GM12878 (cell line): ENCODE measurements at regions not wholly inside any gene's neighbourhood (a gene's known extent, or its start where the extent isn't known, plus 50 kb on each side); places are given as distances from the start of the nearest gene placed in this dataset.

Experiments
- ATAC-seq: fragments of 200-7000 bp; cut with Tn5 transposase; 3 replicates; pipeline ENCODE4 v1.9.1; 2020; ENCODE audit warnings: mild to moderate bottlenecking, moderate library complexity
- BruUV-seq: library from RNA; stranded (reverse); fragments of 400-500 nt; replicated peaks from 2 replicates; lab custom pipeline; 2021; lab: Mats Ljungman, UMichigan
- CTCF ChIA-PET: fragments of 300-600 bp; sonication (Branson Sonifier 250); formaldehyde crosslinking; extraction: SDS; loops from one replicate; lab custom pipeline; 2021; ENCODE audit warnings: inconsistent platforms; lab: Yijun Ruan, JAX
- POLR2A ChIA-PET: fragments of 350-600 bp; formaldehyde crosslinking; extraction: SDS; loops from one replicate; lab custom pipeline; 2021; ENCODE audit warnings: inconsistent platforms; lab: Charles Lee
- RAD21 ChIA-PET: fragments of 300-600 bp; sonication (Branson Sonifier 250); formaldehyde crosslinking; loops from one replicate; lab custom pipeline; 2023; ENCODE audit warnings: antibody characterized with exemption; ENCODE audit not compliant: unreplicated experiment; lab: Charles Lee
- SMC1A ChIA-PET: fragments of 300-600 bp; sonication (Branson Sonifier 250); formaldehyde crosslinking; loops from one replicate; lab custom pipeline; 2023; ENCODE audit not compliant: unreplicated experiment, uncharacterized antibody; lab: Charles Lee
- DNase-seq: peaks from one replicate; pipeline ENCODE4 v3.0.0-alpha.2; 2011; ENCODE audit warnings: low read depth, low spot score
- FAIRE-seq: peaks from 3 replicates; lab custom pipeline; 2011; peaks lifted over from hg19 to GRCh38; lab: Jason Lieb, UNC
- H2AFZ ChIP-seq: 2 replicates; pipeline ENCODE4 v1.6.0; 2011; ENCODE audit warnings: low read depth, low read length, control low read depth; ENCODE audit not compliant: control insufficient read depth
- H3K27ac ChIP-seq: 2 replicates; pipeline ENCODE4 v1.5.1; 2011; ENCODE audit warnings: control low read depth; ENCODE audit not compliant: control insufficient read depth, insufficient read depth
- H3K27me3 ChIP-seq, 2 experiments: replicated peaks in 1 of 2; 2 replicates each; pipeline versions ENCODE4 v1.6.0 to v1.6.1; 2011; ENCODE audit warnings: low read length in 1 of 2; ENCODE audit not compliant: control insufficient read depth in 2 of 2, insufficient read depth in 2 of 2
- H3K36me3 ChIP-seq, 2 experiments: 2 replicates each; pipeline ENCODE4 v1.5.1; 2011; ENCODE audit warnings: low read length in 1 of 2; ENCODE audit not compliant: control insufficient read depth in 2 of 2, insufficient read depth in 2 of 2
- H3K4me1 ChIP-seq: 2 replicates; pipeline ENCODE4 v1.6.1; 2011; ENCODE audit warnings: mild to moderate bottlenecking, low read length, moderate library complexity, mixed read lengths; ENCODE audit not compliant: control insufficient read depth, insufficient read depth
- H3K4me2 ChIP-seq: 2 replicates; pipeline ENCODE4 v1.6.0; 2011; ENCODE audit warnings: control low read depth; ENCODE audit not compliant: control insufficient read depth, insufficient read depth
- H3K4me3 ChIP-seq: fragments of 200-600 bp; sonication (generic); 2 replicates; pipeline ENCODE4 v1.5.1; 2016
- H3K79me2 ChIP-seq: 2 replicates; pipeline ENCODE4 v1.6.0; 2011; ENCODE audit warnings: low read length; ENCODE audit not compliant: control insufficient read depth, insufficient read depth
- H3K9ac ChIP-seq: 2 replicates; pipeline ENCODE4 v1.8.0; 2011; ENCODE audit warnings: low read length, control low read depth, mixed read lengths; ENCODE audit not compliant: control insufficient read depth, insufficient read depth
- H3K9me3 ChIP-seq: replicated peaks from 3 replicates; pipeline ENCODE4 v1.5.1; 2011; ENCODE audit warnings: mild to moderate bottlenecking, low read length; ENCODE audit not compliant: control insufficient read depth, insufficient read depth
- H4K20me1 ChIP-seq: 2 replicates; pipeline ENCODE4 v1.6.0; 2011; ENCODE audit not compliant: control insufficient read depth, insufficient read depth
- BACH1 ChIP-seq: fragments of 450-650 bp; IDR thresholded peaks from 2 replicates; pipeline ENCODE4 v1.6.1; 2017; ENCODE audit warnings: mild to moderate bottlenecking, borderline replicate concordance
- BRCA1 ChIP-seq: IDR thresholded peaks from 2 replicates; pipeline ENCODE4 v1.6.1; 2011; ENCODE audit warnings: low read depth, low read length, improper control_type of control experiment
- EED ChIP-seq: sonication (generic); IDR thresholded peaks from 2 replicates; pipeline ENCODE4 v1.6.1; 2016; ENCODE audit warnings: antibody characterized with exemption, low read depth
- EGR1 ChIP-seq, 2 experiments: IDR thresholded peaks; 1 replicate in 1 of 2; 2 replicates in 1 of 2; pipeline ENCODE4 v1.6.1; 2011 to 2012; ENCODE audit warnings: low read depth in 2 of 2, low read length in 2 of 2, borderline replicate concordance in 1 of 2, mild to moderate bottlenecking in 1 of 2, moderate library complexity in 1 of 2
- FOXK2 ChIP-seq: fragments of 450-650 bp; IDR thresholded peaks from 2 replicates; pipeline ENCODE4 v1.6.1; 2017; ENCODE audit warnings: mild to moderate bottlenecking, moderate library complexity
- RAD21 ChIP-seq: IDR thresholded peaks from 2 replicates; pipeline ENCODE4 v1.6.1; 2011; ENCODE audit warnings: mild to moderate bottlenecking, low read depth, low read length, moderate library complexity; ENCODE audit not compliant: insufficient read depth
- SP1 ChIP-seq: IDR thresholded peaks from one replicate; pipeline ENCODE4 v1.6.1; 2011; ENCODE audit warnings: low read depth, low read length
- SREBF1 ChIP-seq: IDR thresholded peaks from 2 replicates; pipeline ENCODE4 v1.6.1; 2012; ENCODE audit warnings: mild to moderate bottlenecking, low read length
- SRF ChIP-seq, 2 experiments: IDR thresholded peaks; 2 replicates each; pipeline ENCODE4 v1.6.1; 2011; ENCODE audit warnings: low read depth in 2 of 2, low read length in 2 of 2, mild to moderate bottlenecking in 1 of 2, moderate library complexity in 1 of 2
- ZNF217 ChIP-seq: fragments of 450-650 bp; IDR thresholded peaks from 2 replicates; pipeline ENCODE4 v1.6.1; 2017; ENCODE audit warnings: antibody characterized with exemption, mild to moderate bottlenecking
- ZNF24 ChIP-seq: fragments of 450-650 bp; IDR thresholded peaks from 2 replicates; pipeline ENCODE4 v1.6.1; 2017; ENCODE audit warnings: antibody characterized with exemption, mild to moderate bottlenecking
- ZSCAN29 ChIP-seq: fragments of 450-650 bp; IDR thresholded peaks from 2 replicates; pipeline ENCODE4 v1.6.1; 2017; ENCODE audit warnings: mild to moderate bottlenecking, moderate library complexity
- WGBS: methylation state at CpG from one replicate; pipeline ENCODE4 v1.1.6; 2016; ENCODE audit warnings: low lambda C conversion rate; ENCODE audit not compliant: insufficient replicate concordance, insufficient coverage; ENCODE audit errors: missing lambda C conversion rate; 5-methylcytosine and 5-hydroxymethylcytosine counted together
- in situ Hi-C: fragments of 300-500 bp; cut with MboI; formaldehyde crosslinking; loops from 9 replicates; pipeline ENCODE4 v1.14.3; 2018; ENCODE audit warnings: mixed read lengths
- intact Hi-C: fragments of 100-400 bp; cut with micrococcal nuclease; formaldehyde crosslinking; loops from one replicate; pipeline ENCODE4 v1.14.2; 2022; ENCODE audit not compliant: unreplicated experiment
- TF ChIP-seq, protein P1 (sequence below): fragments of 450-650 bp; IDR thresholded peaks from 2 replicates; pipeline ENCODE4 v1.6.1; 2017; ENCODE audit warnings: borderline replicate concordance
- TF ChIP-seq, protein P2 (sequence below): IDR thresholded peaks from 2 replicates; pipeline ENCODE4 v1.6.1; 2012; ENCODE audit warnings: low read depth, low read length, improper control_type of control experiment
- TF ChIP-seq, protein P3 (sequence below): fragments of 450-650 bp; IDR thresholded peaks from 2 replicates; pipeline ENCODE4 v1.6.1; 2017; ENCODE audit warnings: mild to moderate bottlenecking

DNA sequence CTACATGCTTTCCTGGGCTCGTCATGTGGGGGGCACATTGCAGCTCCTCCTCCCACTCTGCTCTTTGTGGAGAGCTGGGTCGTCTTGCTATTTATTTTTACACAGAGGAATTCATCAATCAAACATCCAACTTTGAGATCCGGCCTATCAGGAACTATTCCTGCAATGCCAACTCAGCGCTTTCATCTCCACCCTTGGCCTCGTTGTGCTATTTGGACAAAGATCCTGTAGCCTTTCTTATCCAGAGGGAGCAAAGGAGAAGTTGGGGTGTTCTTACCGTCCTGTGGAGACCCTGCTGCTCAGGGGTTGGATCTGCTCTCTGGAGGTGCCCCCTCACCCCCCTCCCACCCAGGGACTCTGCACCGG, 92.1 kb downstream of the ASB1 start (continued):
- no peak for TF ChIP-seq EGR1 (IDR thresholded peaks at IDR 0.05; ENCODE audit: borderline replicate concordance in 1 of 2, low read depth in 2 of 2, low read length in 2 of 2)
- no peak for TF ChIP-seq SRF (IDR thresholded peaks at IDR 0.05; ENCODE audit: low read depth in 2 of 2, low read length in 2 of 2)
- TF ChIP-seq, all 136 proteins: peak for 0

DNA sequence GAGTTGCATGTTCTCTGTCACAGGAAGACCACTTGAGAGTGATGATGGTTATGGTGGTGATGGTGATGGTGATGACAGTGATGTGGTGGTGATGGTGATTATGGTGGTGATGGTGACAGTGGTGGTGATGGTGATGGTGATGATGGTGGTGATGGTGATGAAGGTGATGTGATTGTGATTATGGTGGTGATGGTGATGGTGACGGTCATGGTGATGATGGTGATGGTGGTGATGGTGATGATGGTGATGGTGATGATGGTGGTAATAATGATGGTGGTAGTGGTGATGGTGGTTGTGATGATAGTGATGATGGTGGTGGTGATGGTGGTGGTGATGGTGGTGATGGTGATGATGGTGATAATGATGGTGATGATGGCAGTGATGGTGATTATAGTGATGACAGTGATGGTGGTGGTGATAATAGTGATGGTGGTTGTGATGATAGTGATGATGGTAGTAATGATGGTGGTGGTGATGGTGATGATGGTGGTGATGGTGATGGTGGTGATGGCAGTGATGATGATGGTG, 93.7 kb downstream of the ASB1 start:
- no peak overlapping the region for H3K9ac ChIP-seq
- no peak overlapping the region for H3K27ac ChIP-seq
- no TSS peak for BruUV-seq
- H3K4me1 ChIP-seq = no peaks in the 10 kb centered on the region
- intact Hi-C loops = no loop called here
- no peak for ATAC-seq
- H4K20me1 ChIP-seq = no peaks in the 10 kb centered on the region
- ChIA-PET POLR2A (no interaction called here), SMC1A (no interaction called here), RAD21 (no interaction called here), CTCF (interaction anchor here (0.9 kb wide), 1 partner anchor 99 kb away, joined by 3 read pairs; no protein-coding TSS in a partner anchor)
- TF ChIP-seq EED (no peak), FOXK2 (0 out of 2 replicates have a peak, but pooled peaks have one; percentile 30), SP1 (no peak), ZNF217 (no peak), ZSCAN29 (no peak), BACH1 (no peak), RAD21 (no peak), ZNF24 (no peak), SREBF1 (no peak), BRCA1 (no peak)
- TF ChIP-seq, protein P1, sequence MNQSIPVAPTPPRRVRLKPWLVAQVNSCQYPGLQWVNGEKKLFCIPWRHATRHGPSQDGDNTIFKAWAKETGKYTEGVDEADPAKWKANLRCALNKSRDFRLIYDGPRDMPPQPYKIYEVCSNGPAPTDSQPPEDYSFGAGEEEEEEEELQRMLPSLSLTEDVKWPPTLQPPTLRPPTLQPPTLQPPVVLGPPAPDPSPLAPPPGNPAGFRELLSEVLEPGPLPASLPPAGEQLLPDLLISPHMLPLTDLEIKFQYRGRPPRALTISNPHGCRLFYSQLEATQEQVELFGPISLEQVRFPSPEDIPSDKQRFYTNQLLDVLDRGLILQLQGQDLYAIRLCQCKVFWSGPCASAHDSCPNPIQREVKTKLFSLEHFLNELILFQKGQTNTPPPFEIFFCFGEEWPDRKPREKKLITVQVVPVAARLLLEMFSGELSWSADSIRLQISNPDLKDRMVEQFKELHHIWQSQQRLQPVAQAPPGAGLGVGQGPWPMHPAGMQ = peak; percentile 31; the same call in 1 of the 2 replicates
- TF ChIP-seq, protein P2, sequence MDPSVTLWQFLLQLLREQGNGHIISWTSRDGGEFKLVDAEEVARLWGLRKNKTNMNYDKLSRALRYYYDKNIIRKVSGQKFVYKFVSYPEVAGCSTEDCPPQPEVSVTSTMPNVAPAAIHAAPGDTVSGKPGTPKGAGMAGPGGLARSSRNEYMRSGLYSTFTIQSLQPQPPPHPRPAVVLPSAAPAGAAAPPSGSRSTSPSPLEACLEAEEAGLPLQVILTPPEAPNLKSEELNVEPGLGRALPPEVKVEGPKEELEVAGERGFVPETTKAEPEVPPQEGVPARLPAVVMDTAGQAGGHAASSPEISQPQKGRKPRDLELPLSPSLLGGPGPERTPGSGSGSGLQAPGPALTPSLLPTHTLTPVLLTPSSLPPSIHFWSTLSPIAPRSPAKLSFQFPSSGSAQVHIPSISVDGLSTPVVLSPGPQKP = no peak
- TF ChIP-seq, protein P3, sequence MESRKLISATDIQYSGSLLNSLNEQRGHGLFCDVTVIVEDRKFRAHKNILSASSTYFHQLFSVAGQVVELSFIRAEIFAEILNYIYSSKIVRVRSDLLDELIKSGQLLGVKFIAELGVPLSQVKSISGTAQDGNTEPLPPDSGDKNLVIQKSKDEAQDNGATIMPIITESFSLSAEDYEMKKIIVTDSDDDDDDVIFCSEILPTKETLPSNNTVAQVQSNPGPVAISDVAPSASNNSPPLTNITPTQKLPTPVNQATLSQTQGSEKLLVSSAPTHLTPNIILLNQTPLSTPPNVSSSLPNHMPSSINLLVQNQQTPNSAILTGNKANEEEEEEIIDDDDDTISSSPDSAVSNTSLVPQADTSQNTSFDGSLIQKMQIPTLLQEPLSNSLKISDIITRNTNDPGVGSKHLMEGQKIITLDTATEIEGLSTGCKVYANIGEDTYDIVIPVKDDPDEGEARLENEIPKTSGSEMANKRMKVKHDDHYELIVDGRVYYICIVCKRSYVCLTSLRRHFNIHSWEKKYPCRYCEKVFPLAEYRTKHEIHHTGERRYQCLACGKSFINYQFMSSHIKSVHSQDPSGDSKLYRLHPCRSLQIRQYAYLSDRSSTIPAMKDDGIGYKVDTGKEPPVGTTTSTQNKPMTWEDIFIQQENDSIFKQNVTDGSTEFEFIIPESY = no peak
- no peaks in the 10 kb centered on the region for H3K79me2 ChIP-seq
- peak; percentile 84 for FAIRE-seq
- WGBS = 29% methylated on average over 1 of the region's 1 CpG
- no peak overlapping the region for H3K4me2 ChIP-seq
- H3K27me3 ChIP-seq = peaks cover 0 to 8% of the 10 kb centered on the region in 2 experiments; a peak in 1 of 4 replicates
- in situ Hi-C loops = no loop called here
- H3K9me3 ChIP-seq = no peaks in the 10 kb centered on the region; the same call in 1 of the 3 replicates
- no peak overlapping the region for H2AFZ ChIP-seq
- H3K4me3 ChIP-seq = no peak overlapping the region
- no peaks in the 10 kb centered on the region for H3K36me3 ChIP-seq
- DNase-seq = no peak
